ENCODE measurements at regions not wholly inside any gene's neighbourhood (a gene's known extent, or its start where the extent isn't known, plus 50 kb on each side); places are given as distances from the start of the nearest gene placed in this dataset.

DNA sequence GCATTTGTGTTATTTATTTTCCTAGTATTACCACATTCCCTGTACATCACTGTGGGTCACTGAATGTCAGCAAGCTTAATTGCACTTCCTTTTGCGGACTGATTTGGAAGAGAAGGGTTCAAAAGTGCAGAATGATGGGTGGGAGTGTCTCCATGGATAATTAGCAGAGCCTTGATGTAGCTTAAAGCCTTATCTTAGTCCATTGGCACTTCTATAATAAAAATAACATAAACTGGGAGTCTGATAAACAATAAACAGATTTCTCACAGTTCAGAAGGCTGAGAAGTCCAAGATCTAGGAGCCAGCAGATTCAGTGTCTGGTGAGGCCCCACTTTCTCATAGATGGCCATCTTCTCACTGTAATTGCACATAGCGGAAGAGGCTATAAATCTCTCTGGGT lies 501.1 kb upstream of the POU3F2 start:
- 68% methylated on average over 2 of the region's 2 CpGs for WGBS
- TF ChIP-seq POLR2AphosphoS5 (IDR thresholded peaks at IDR 0.05): no peak
- no peak for TF ChIP-seq POLR2A (IDR thresholded peaks at IDR 0.05)
- no peak for TF ChIP-seq EP300 (IDR thresholded peaks at IDR 0.05)
- TF ChIP-seq, protein P1, sequence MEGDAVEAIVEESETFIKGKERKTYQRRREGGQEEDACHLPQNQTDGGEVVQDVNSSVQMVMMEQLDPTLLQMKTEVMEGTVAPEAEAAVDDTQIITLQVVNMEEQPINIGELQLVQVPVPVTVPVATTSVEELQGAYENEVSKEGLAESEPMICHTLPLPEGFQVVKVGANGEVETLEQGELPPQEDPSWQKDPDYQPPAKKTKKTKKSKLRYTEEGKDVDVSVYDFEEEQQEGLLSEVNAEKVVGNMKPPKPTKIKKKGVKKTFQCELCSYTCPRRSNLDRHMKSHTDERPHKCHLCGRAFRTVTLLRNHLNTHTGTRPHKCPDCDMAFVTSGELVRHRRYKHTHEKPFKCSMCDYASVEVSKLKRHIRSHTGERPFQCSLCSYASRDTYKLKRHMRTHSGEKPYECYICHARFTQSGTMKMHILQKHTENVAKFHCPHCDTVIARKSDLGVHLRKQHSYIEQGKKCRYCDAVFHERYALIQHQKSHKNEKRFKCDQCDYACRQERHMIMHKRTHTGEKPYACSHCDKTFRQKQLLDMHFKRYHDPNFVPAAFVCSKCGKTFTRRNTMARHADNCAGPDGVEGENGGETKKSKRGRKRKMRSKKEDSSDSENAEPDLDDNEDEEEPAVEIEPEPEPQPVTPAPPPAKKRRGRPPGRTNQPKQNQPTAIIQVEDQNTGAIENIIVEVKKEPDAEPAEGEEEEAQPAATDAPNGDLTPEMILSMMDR (IDR thresholded peaks at IDR 0.05): no peak

DNA sequence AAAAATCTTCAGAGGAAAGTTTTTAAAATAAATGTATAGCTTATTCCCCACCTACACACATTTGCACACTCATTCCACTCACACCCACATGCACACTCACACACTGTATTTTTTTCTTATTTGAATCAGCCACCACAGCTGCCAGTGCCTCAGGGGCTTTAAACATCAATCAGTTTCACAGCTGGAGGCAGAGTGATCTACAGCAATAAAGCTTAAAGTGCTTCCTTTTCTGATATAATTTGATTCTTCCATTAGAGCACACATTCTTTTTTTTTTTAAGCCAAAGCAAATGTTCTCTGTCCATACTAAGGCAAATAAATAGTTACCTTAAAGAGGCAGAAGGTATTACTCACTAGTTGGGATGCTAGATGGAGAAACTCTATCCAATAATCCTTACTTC lies 498.8 kb upstream of the POU3F2 start:
- Histone ChIP-seq H3K4me1 (no peaks in the 10 kb centered on the region), H3K36me3 (no peaks in the 10 kb centered on the region), H3K27me3 (no peaks in the 10 kb centered on the region), H3K9me3 (no peaks in the 10 kb centered on the region), H3K27ac (no peak overlapping the region), H3K4me3 (no peak overlapping the region)
- no peak for DNase-seq (ENCODE audit: low spot score in 2 of 2)
- no peak for TF ChIP-seq POLR2A (IDR thresholded peaks at IDR 0.05)
- TF ChIP-seq, protein P1 (IDR thresholded peaks at IDR 0.05): no peak
- no peak for TF ChIP-seq POLR2AphosphoS5 (IDR thresholded peaks at IDR 0.05)
- no peak for TF ChIP-seq EP300 (IDR thresholded peaks at IDR 0.05)

More for the DNA sequence above, 501.1 kb upstream of the POU3F2 start:
- no peaks in the 10 kb centered on the region for H3K9me3 ChIP-seq
- no peaks in the 10 kb centered on the region for H3K4me1 ChIP-seq
- no peak for DNase-seq (ENCODE audit: low spot score in 2 of 2)
- H3K36me3 ChIP-seq: no peaks in the 10 kb centered on the region
- no peaks in the 10 kb centered on the region for H3K27me3 ChIP-seq
- no peak overlapping the region for H3K4me3 ChIP-seq
- H3K27ac ChIP-seq: no peak overlapping the region

DNA sequence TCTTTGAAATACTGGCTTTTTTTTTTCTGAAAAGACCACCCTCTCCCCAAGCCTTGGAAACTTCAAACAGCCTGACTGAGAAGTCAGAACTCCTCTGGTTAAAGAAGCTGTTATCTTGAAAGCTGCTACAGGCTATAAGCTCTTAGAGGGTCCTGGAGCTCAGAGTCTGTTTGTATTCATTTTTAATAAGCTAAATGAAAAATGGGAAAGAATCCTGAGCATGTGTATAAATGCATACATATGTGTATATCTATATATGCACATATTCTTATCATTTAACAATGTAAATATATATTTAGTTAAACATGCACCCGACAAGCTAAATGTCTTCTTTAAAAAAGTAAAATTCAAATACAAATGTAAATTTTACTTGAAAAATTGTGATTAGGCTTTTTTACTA lies 494.9 kb upstream of the POU3F2 start:
- DNase-seq (ENCODE audit: low spot score in 2 of 2): no peak
- Histone ChIP-seq H3K36me3 (no peaks in the 10 kb centered on the region), H3K27ac (no peak overlapping the region), H3K27me3 (no peaks in the 10 kb centered on the region), H3K4me1 (no peaks in the 10 kb centered on the region), H3K9me3 (no peaks in the 10 kb centered on the region), H3K4me3 (no peak overlapping the region)
- no peak for TF ChIP-seq EP300 (IDR thresholded peaks at IDR 0.05)
- TF ChIP-seq POLR2AphosphoS5 (IDR thresholded peaks at IDR 0.05): no peak
- TF ChIP-seq POLR2A (IDR thresholded peaks at IDR 0.05): no peak
- TF ChIP-seq, protein P1 (IDR thresholded peaks at IDR 0.05): no peak
- WGBS: 94% methylated on average over 1 of the region's 1 CpG

DNA sequence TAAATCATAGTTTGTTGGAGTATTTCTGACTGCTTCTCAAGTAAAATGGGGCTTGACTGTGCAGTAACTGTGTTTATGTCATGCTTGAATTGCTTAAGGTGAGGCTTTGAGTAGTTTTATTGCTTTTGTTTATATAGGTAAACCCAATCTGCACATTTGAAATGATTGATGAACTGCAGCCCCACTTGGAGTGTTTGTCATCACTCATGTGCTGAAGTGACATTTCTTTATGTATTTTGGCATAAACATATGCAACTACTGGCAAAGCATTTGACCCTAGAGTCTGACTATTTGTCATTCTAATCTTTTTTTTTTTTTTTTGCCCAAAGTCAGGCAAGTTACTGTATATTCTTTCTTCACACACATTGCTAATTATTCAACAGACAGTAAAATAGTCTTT lies 491.4 kb upstream of the POU3F2 start:
- TF ChIP-seq EP300 (IDR thresholded peaks at IDR 0.05) (no peak), POLR2A (IDR thresholded peaks at IDR 0.05) (no peak), POLR2AphosphoS5 (IDR thresholded peaks at IDR 0.05) (no peak)
- TF ChIP-seq, protein P1 (IDR thresholded peaks at IDR 0.05): no peak
- Histone ChIP-seq H3K27ac (no peak overlapping the region), H3K4me3 (no peak overlapping the region), H3K9me3 (no peaks in the 10 kb centered on the region), H3K36me3 (no peaks in the 10 kb centered on the region), H3K27me3 (no peaks in the 10 kb centered on the region), H3K4me1 (no peaks in the 10 kb centered on the region)
- DNase-seq (ENCODE audit: low spot score in 2 of 2): no peak

DNA sequence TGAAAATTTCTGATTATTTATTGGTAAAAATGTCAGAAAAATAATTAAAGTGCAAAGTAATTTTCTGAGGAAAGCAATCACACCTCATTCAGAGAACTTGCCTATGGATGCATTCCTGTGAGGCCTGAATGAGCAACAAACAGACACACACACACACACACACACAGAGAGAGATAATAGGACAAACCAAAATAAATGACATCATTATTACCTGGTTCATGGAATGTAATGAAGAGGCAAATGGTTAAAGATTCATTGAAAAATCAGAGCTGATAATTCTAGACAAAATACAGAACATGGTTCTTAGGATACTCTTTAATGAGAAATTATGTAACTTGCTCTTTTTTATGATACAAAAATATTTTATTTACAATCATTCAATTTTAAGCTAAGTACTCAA lies 490.6 kb upstream of the POU3F2 start:
- Histone ChIP-seq H3K27ac (no peak overlapping the region), H3K4me1 (no peaks in the 10 kb centered on the region), H3K4me3 (no peak overlapping the region), H3K9me3 (no peaks in the 10 kb centered on the region), H3K36me3 (no peaks in the 10 kb centered on the region), H3K27me3 (no peaks in the 10 kb centered on the region)
- TF ChIP-seq POLR2A (IDR thresholded peaks at IDR 0.05) (no peak), POLR2AphosphoS5 (IDR thresholded peaks at IDR 0.05) (no peak), EP300 (IDR thresholded peaks at IDR 0.05) (no peak)
- TF ChIP-seq, protein P1 (IDR thresholded peaks at IDR 0.05): no peak
- DNase-seq (ENCODE audit: low spot score in 2 of 2): no peak
